Liver (tissue), 3 donors: ENCODE measurements at regions not wholly inside any gene's neighbourhood (a gene's known extent, or its start where the extent isn't known, plus 50 kb on each side); places are given as distances from the start of the nearest gene placed in this dataset.

Source experiments
- HNF4G ChIP-seq: IDR thresholded peaks from 2 replicates; pipeline ENCODE4 v1.6.1; 2016; ENCODE audit warnings: antibody characterized with exemption
- JUND ChIP-seq, 2 donors: IDR thresholded peaks; 2 replicates each; pipeline ENCODE4 v1.6.1; 2016; ENCODE audit warnings: antibody characterized with exemption in 2 of 2
- TAF1 ChIP-seq: conservative IDR thresholded peaks from 2 replicates; pipeline ENCODE4 v1.6.1; 2016; ENCODE audit warnings: antibody characterized with exemption, mild to moderate bottlenecking
- YY1 ChIP-seq: IDR thresholded peaks from 2 replicates; pipeline ENCODE4 v1.6.1; 2016; ENCODE audit warnings: antibody characterized with exemption, mild to moderate bottlenecking
- TF ChIP-seq, protein P1 (sequence below): IDR thresholded peaks from 2 replicates; pipeline ENCODE4 v1.6.1; 2016; ENCODE audit warnings: antibody characterized with exemption, mild to moderate bottlenecking
- TF ChIP-seq, protein P2 (sequence below): fragments of 150-350 bp; IDR thresholded peaks from 2 replicates; pipeline ENCODE4 v1.5.1; 2017; ENCODE audit warnings: improper control_type of control experiment, low read depth, low read length; ENCODE audit not compliant: missing input control
- donor health status: healthy.
- donor health status: healthy.

DNA sequence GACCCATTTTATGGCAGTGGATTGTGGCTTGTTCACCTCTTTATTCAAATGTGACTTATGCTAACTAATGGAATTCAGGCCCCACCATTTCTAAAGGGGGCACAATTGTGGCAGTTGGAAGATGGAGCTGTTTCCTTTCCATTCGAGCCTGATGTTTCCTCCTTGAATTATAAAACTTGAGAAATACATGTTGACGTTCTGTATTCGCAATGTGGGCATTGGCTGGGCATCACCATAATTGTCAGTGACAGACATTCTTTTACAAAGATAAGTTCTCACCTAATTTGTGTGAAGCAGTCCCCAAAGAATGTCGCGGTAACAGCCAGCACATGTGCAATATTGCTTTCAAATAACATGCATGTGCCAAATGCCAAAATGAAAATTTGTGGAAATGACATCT lies 1070.2 kb upstream of the TENM3 start:
- TF ChIP-seq, protein P1, sequence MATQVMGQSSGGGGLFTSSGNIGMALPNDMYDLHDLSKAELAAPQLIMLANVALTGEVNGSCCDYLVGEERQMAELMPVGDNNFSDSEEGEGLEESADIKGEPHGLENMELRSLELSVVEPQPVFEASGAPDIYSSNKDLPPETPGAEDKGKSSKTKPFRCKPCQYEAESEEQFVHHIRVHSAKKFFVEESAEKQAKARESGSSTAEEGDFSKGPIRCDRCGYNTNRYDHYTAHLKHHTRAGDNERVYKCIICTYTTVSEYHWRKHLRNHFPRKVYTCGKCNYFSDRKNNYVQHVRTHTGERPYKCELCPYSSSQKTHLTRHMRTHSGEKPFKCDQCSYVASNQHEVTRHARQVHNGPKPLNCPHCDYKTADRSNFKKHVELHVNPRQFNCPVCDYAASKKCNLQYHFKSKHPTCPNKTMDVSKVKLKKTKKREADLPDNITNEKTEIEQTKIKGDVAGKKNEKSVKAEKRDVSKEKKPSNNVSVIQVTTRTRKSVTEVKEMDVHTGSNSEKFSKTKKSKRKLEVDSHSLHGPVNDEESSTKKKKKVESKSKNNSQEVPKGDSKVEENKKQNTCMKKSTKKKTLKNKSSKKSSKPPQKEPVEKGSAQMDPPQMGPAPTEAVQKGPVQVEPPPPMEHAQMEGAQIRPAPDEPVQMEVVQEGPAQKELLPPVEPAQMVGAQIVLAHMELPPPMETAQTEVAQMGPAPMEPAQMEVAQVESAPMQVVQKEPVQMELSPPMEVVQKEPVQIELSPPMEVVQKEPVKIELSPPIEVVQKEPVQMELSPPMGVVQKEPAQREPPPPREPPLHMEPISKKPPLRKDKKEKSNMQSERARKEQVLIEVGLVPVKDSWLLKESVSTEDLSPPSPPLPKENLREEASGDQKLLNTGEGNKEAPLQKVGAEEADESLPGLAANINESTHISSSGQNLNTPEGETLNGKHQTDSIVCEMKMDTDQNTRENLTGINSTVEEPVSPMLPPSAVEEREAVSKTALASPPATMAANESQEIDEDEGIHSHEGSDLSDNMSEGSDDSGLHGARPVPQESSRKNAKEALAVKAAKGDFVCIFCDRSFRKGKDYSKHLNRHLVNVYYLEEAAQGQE: no peak
- TF ChIP-seq YY1 (no peak), TAF1 (no peak), HNF4G (no peak), JUND (IDR thresholded peaks at IDR 0.05) (no peak)
- TF ChIP-seq, protein P2, sequence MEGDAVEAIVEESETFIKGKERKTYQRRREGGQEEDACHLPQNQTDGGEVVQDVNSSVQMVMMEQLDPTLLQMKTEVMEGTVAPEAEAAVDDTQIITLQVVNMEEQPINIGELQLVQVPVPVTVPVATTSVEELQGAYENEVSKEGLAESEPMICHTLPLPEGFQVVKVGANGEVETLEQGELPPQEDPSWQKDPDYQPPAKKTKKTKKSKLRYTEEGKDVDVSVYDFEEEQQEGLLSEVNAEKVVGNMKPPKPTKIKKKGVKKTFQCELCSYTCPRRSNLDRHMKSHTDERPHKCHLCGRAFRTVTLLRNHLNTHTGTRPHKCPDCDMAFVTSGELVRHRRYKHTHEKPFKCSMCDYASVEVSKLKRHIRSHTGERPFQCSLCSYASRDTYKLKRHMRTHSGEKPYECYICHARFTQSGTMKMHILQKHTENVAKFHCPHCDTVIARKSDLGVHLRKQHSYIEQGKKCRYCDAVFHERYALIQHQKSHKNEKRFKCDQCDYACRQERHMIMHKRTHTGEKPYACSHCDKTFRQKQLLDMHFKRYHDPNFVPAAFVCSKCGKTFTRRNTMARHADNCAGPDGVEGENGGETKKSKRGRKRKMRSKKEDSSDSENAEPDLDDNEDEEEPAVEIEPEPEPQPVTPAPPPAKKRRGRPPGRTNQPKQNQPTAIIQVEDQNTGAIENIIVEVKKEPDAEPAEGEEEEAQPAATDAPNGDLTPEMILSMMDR: no peak
